ENCODE measurements at regions not wholly inside any gene's neighbourhood (a gene's known extent, or its start where the extent isn't known, plus 50 kb on each side); places are given as distances from the start of the nearest gene placed in this dataset.
"Not testable (repeated sequence)": the region's sequence is repeated elsewhere in the genome, so short reads cannot be mapped to it uniquely, and the experiment has no call there.

DNA sequence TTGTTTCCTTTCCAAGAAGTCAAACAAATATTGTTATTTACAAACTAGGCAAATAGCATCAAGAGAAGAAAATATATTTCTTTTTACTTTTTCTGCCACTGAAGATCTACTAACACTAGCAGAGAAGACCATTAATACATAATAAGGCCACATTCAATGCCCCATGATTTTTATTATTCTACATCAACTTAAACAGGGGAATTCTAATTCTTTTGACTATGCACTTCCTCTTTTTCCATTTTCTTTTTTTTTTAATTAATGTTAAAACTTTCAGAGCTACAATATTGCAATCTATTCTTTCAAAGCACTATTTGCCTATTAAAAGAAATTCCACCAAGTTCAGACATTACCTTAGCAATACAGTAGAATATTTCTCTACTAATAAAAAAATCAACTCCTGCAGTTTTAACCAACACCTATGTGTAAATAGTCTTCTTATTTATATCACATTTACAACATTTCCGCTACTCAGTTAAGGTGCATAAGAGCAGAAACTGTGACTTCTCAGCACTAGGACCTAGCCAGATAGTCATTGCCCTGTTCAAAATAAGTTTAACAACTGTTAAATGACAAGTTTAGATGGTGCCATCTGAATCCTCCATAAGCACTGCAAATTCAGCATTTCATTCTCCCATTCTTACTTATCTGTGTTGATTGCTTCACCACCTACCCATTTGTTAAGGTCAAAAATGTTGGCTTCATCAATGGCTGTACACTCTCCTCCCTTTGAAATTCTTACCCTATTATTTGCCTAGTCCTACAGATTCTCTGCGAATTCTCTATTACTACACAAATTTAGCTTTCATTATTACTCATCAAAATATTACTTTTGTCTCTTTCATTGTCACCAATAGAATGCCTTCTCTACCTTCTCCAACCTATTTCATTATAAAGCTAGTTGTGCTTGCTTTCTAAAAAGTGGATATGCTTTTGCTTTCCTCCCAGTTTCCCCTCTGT is 90.1 kb downstream of the SPDYE17 start:
- not testable (repeated sequence) for H3K36me3 ChIP-seq (ENCODE audit: control insufficient read depth, insufficient read depth, low read length); H3K27me3 ChIP-seq (ENCODE audit: control insufficient read depth, insufficient read depth, low read length); H3K27ac ChIP-seq (ENCODE audit: low read length); DNase-seq (ENCODE audit: low read depth, low spot score); H3K4me1 ChIP-seq (ENCODE audit: control insufficient read depth, insufficient read depth, low read length); H3K9me3 ChIP-seq (ENCODE audit: control insufficient read depth, insufficient read depth, low read length); H3K4me3 ChIP-seq (ENCODE audit: low read length)
- no CpG with 5 or more reads among the region's 2 CpGs for WGBS (ENCODE audit: insufficient coverage, insufficient read length)

DNA sequence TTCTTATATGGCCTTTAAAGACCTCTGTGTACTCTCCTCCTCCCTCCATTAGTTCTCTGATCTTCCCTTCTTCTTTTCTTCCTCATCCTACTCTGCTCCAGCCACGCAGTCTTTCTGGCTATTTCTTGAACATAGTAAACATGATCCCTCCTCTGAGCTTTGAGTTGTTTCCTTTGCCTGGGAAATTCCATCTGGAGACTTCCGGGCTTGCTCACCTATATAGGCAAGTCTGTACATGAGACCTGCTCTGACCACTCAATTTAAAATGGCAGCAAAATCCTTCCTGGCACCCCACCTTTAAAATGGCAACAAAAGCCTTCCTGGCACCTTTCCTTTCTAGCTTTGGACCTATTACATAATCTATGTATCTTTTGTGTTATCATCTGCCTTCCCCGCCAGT is 94.4 kb downstream of the SPDYE17 start:
- H3K27me3 ChIP-seq (ENCODE audit: control insufficient read depth, insufficient read depth, low read length); H3K4me3 ChIP-seq (ENCODE audit: low read length); H3K4me1 ChIP-seq (ENCODE audit: control insufficient read depth, insufficient read depth, low read length); H3K27ac ChIP-seq (ENCODE audit: low read length); DNase-seq (ENCODE audit: low read depth, low spot score); H3K9me3 ChIP-seq (ENCODE audit: control insufficient read depth, insufficient read depth, low read length); H3K36me3 ChIP-seq (ENCODE audit: control insufficient read depth, insufficient read depth, low read length): not testable (repeated sequence)
- no CpG with 5 or more reads among the region's 3 CpGs for WGBS (ENCODE audit: insufficient coverage, insufficient read length)

DNA sequence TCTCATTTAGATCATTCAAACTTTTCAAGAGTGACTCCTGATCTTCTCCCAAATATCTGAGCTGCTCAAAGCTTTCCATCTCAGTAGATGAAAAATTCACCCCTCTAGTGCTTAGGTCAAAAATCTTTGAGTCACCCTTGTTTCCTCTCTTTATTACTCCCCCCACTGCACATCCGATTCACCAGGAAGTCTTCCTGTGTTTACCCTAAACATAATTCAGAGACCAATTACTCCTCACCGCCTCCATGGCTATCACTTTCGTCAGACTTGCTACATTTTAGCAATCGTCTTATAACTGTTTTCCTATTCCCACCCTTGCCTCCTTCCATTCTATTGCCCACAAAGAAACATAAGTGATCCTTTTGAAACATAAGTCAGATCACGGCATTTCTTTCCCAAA is 94.8 kb downstream of the SPDYE17 start:
- not testable (repeated sequence) for H3K4me1 ChIP-seq (ENCODE audit: control insufficient read depth, insufficient read depth, low read length); DNase-seq (ENCODE audit: low read depth, low spot score); H3K36me3 ChIP-seq (ENCODE audit: control insufficient read depth, insufficient read depth, low read length); H3K9me3 ChIP-seq (ENCODE audit: control insufficient read depth, insufficient read depth, low read length); H3K4me3 ChIP-seq (ENCODE audit: low read length); H3K27me3 ChIP-seq (ENCODE audit: control insufficient read depth, insufficient read depth, low read length); H3K27ac ChIP-seq (ENCODE audit: low read length)
- WGBS (ENCODE audit: insufficient coverage, insufficient read length): no CpG with 5 or more reads among the region's 5 CpGs

DNA sequence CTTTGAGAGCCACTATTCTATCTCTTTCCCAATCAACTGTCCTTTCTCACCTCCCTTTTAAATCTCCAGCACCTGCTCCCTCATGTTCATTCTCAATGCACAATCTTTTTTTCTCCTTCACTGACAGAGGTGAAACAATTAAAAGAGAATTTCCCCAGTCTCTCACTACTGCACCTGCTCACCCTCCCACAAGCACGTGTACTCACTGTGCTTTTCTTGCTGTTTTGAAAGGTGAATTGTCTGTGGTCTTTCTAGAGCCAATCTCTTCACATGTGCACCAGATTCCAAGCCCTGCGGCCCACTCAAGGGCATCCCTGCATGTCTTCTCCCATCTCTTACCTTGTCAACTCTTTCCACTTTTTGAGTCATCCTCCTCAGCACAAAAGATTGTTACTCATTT is 95.8 kb downstream of the SPDYE17 start:
- not testable (repeated sequence) for H3K27me3 ChIP-seq (ENCODE audit: control insufficient read depth, insufficient read depth, low read length); H3K9me3 ChIP-seq (ENCODE audit: control insufficient read depth, insufficient read depth, low read length); H3K4me3 ChIP-seq (ENCODE audit: low read length); H3K36me3 ChIP-seq (ENCODE audit: control insufficient read depth, insufficient read depth, low read length); H3K27ac ChIP-seq (ENCODE audit: low read length); DNase-seq (ENCODE audit: low read depth, low spot score); H3K4me1 ChIP-seq (ENCODE audit: control insufficient read depth, insufficient read depth, low read length)
- WGBS (ENCODE audit: insufficient coverage, insufficient read length): no CpG with 5 or more reads among the region's 2 CpGs

DNA sequence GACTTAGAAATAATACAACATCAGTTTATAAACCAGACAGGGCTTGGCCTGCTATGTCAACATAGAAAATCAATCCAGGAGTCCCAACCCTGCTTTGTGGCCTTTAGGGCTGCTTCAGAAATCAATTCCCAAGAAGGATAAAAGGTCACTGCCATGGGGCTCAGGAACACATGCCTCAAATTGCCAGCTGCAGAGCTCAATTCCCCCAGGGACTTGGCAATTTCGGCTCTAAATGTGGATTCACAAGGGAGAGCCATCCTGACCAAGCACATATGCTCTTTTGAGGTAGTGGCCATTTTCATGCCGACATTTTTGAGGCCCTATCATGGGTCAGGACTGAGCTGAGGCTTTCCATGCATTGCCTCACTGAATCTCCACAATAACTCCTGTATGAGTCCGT is 97.5 kb downstream of the SPDYE17 start:
- not testable (repeated sequence) for H3K27me3 ChIP-seq (ENCODE audit: control insufficient read depth, insufficient read depth, low read length); DNase-seq (ENCODE audit: low read depth, low spot score); H3K4me1 ChIP-seq (ENCODE audit: control insufficient read depth, insufficient read depth, low read length); H3K36me3 ChIP-seq (ENCODE audit: control insufficient read depth, insufficient read depth, low read length); H3K9me3 ChIP-seq (ENCODE audit: control insufficient read depth, insufficient read depth, low read length); H3K27ac ChIP-seq (ENCODE audit: low read length); H3K4me3 ChIP-seq (ENCODE audit: low read length)
- no CpG with 5 or more reads among the region's 3 CpGs for WGBS (ENCODE audit: insufficient coverage, insufficient read length)

DNA sequence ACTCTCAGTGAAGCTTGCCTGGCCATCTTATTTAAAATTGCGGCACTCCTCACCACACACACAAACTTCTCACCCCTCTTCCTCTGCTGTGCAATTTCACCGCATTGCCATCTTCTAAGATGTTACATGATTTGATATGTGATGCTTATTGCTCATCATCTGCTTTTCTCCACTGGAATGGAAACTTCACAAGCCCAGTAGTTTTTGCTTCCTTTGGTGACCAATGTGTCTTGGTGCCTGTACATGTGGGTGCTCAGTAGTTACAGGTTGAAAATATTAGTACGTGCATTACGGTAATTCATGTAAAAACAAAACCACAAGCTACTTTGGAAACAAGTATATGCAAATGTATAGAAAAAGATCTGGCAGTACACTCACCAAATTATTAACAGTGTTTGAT is 99.2 kb downstream of the SPDYE17 start:
- not testable (repeated sequence) for H3K27me3 ChIP-seq (ENCODE audit: control insufficient read depth, insufficient read depth, low read length); DNase-seq (ENCODE audit: low read depth, low spot score); H3K27ac ChIP-seq (ENCODE audit: low read length); H3K4me1 ChIP-seq (ENCODE audit: control insufficient read depth, insufficient read depth, low read length); H3K36me3 ChIP-seq (ENCODE audit: control insufficient read depth, insufficient read depth, low read length); H3K4me3 ChIP-seq (ENCODE audit: low read length); H3K9me3 ChIP-seq (ENCODE audit: control insufficient read depth, insufficient read depth, low read length)
- no CpG with 5 or more reads among the region's 4 CpGs for WGBS (ENCODE audit: insufficient coverage, insufficient read length)

DNA sequence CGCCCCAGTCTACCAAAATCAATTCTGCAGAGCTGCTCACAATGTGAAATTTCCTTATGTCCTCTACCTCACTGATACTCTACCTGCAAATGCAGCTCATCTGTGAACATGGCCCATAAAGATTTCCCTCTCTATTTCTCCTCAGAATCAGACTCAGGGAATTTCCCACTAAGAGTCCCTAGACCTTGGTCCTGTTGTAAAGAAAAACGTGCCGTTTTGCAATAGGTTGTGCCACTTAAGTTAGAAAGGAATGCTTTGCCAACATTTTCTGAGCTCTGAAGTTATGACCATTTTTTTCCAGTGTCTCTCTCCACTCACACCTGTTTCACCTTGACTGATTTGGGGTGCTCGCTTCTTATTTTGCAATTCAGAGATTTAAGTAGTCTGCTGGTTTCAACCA is 100.7 kb downstream of the SPDYE17 start:
- DNase-seq (ENCODE audit: low read depth, low spot score); H3K27ac ChIP-seq (ENCODE audit: low read length); H3K4me1 ChIP-seq (ENCODE audit: control insufficient read depth, insufficient read depth, low read length); H3K36me3 ChIP-seq (ENCODE audit: control insufficient read depth, insufficient read depth, low read length); H3K4me3 ChIP-seq (ENCODE audit: low read length); H3K9me3 ChIP-seq (ENCODE audit: control insufficient read depth, insufficient read depth, low read length); H3K27me3 ChIP-seq (ENCODE audit: control insufficient read depth, insufficient read depth, low read length): not testable (repeated sequence)
- no CpG with 5 or more reads among the region's 4 CpGs for WGBS (ENCODE audit: insufficient coverage, insufficient read length)

DNA sequence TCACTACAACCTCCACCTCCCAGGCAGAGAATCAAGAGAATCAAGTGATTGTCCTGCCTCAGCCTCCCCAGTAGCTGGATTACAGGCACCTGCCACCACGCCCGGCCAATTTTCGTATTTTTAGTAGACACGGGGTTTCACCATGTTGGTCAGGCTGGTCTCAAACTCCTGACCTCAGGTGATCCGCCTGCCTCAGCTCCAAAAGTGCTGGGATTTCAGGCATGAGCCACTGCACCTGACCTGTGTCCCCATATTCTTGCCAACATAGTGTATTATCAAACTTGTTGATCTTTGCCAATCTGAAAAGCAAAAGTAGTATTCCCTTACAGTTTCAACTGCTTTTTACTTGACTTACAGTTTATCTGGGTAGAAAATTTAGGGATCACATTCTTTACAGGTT is 101.7 kb downstream of the SPDYE17 start:
- H3K27ac ChIP-seq (ENCODE audit: low read length); H3K9me3 ChIP-seq (ENCODE audit: control insufficient read depth, insufficient read depth, low read length); H3K4me3 ChIP-seq (ENCODE audit: low read length); H3K36me3 ChIP-seq (ENCODE audit: control insufficient read depth, insufficient read depth, low read length); H3K4me1 ChIP-seq (ENCODE audit: control insufficient read depth, insufficient read depth, low read length); DNase-seq (ENCODE audit: low read depth, low spot score); H3K27me3 ChIP-seq (ENCODE audit: control insufficient read depth, insufficient read depth, low read length): not testable (repeated sequence)
- no CpG with 5 or more reads among the region's 5 CpGs for WGBS (ENCODE audit: insufficient coverage, insufficient read length)

DNA sequence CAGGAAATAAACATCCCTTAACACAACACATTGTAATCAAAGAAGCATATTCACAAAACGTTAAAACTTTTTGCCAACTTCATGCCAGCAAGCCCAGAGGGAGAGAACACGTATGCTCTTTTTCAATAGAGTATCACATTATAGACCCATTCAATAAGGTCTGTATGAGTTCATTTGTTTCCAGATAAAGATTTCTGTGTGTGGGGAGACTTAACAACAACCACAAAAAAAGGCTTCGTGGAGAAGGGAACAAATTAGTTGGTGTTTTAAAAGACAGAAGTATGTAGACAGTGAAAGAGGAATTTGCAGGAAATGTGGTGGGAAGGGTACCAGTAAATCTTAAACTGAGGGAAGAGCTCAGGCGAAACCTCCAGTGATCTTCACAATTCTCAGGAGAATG is 103.4 kb downstream of the SPDYE17 start:
- not testable (repeated sequence) for DNase-seq (ENCODE audit: low read depth, low spot score); H3K4me3 ChIP-seq (ENCODE audit: low read length)

DNA sequence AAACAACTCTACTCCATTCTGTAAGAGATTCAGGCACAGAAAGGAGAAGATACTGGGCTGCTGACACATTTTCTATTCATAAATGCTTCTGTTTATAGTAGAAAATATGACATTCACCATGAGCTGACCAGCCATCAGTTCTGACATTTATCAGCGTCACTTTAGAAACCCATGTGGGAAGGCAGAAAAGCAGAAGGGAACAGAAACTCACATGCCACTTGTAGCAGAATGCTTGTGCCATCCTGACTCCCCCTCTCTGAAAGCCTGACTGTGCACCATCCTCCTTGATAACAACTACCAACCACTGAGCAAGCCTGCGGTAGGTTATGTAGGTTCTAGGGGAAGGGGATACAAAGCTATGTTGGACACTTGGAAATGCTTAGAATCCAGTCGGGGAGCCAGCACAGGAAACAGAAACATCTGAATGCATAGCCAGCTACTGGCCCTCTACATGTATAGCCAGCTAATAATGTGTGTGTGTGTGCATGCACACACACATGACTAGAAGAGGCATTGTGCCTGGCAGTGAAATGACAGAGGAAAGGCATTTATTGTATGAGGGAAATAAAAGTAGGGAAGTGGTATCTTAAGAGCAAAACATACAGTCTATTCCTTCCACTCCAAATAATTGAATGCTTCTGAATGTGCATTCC is 104.3 kb downstream of the SPDYE17 start:
- not testable (repeated sequence) for H3K27ac ChIP-seq (ENCODE audit: low read length); DNase-seq (ENCODE audit: low read depth, low spot score); H3K27me3 ChIP-seq (ENCODE audit: control insufficient read depth, insufficient read depth, low read length); H3K4me3 ChIP-seq (ENCODE audit: low read length); H3K9me3 ChIP-seq (ENCODE audit: control insufficient read depth, insufficient read depth, low read length); H3K36me3 ChIP-seq (ENCODE audit: control insufficient read depth, insufficient read depth, low read length); H3K4me1 ChIP-seq (ENCODE audit: control insufficient read depth, insufficient read depth, low read length)
- WGBS (ENCODE audit: insufficient coverage, insufficient read length): no CpG with 5 or more reads among the region's 3 CpGs

More for the DNA sequence above, 103.4 kb downstream of the SPDYE17 start:
- WGBS (ENCODE audit: insufficient coverage, insufficient read length): no CpG with 5 or more reads among the region's 4 CpGs
- H3K4me1 ChIP-seq (ENCODE audit: control insufficient read depth, insufficient read depth, low read length); H3K27ac ChIP-seq (ENCODE audit: low read length); H3K27me3 ChIP-seq (ENCODE audit: control insufficient read depth, insufficient read depth, low read length); H3K36me3 ChIP-seq (ENCODE audit: control insufficient read depth, insufficient read depth, low read length); H3K9me3 ChIP-seq (ENCODE audit: control insufficient read depth, insufficient read depth, low read length): not testable (repeated sequence)

DNA sequence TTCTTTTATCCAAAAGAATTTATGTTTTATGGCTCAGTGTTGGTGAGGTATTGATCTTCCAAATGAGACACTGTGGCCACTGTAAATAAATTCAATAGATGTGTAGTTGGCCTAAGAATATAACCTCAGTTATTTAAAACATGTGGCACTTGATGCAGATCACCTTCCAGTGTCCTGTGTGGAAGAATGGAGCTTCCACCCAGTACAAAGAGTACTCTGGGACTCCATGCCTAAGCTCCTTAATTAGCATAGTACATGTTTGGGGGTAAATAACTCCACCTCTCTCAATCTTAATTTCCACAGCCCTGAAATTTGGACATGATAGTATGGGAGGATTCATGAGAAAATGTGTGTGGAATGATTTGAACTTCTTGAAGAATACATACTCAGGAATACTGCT is 105.7 kb downstream of the SPDYE17 start:
- H3K9me3 ChIP-seq (ENCODE audit: control insufficient read depth, insufficient read depth, low read length); DNase-seq (ENCODE audit: low read depth, low spot score); H3K4me3 ChIP-seq (ENCODE audit: low read length); H3K4me1 ChIP-seq (ENCODE audit: control insufficient read depth, insufficient read depth, low read length); H3K36me3 ChIP-seq (ENCODE audit: control insufficient read depth, insufficient read depth, low read length); H3K27me3 ChIP-seq (ENCODE audit: control insufficient read depth, insufficient read depth, low read length); H3K27ac ChIP-seq (ENCODE audit: low read length): not testable (repeated sequence)

Data from iPS DF 6.9 (cell line).